H1 (cell line): ENCODE measurements at regions not wholly inside any gene's neighbourhood (a gene's known extent, or its start where the extent isn't known, plus 50 kb on each side); places are given as distances from the start of the nearest gene placed in this dataset.

Source experiments
- EZH2 ChIP-seq: fragments of 200-600 bp; sonication (generic); IDR thresholded peaks from 2 replicates; pipeline ENCODE4 v1.7.1; 2012; ENCODE audit warnings: low read depth, mild to moderate bottlenecking, moderate library complexity, low read length, inconsistent platforms; ENCODE audit not compliant: severe bottlenecking
- GTF2F1 ChIP-seq: IDR thresholded peaks from 2 replicates; pipeline ENCODE4 v1.6.1; 2012; ENCODE audit warnings: low read depth, low read length, improper control_type of control experiment, borderline replicate concordance
- JUND ChIP-seq: IDR thresholded peaks from 2 replicates; pipeline ENCODE4 v1.6.1; 2011; ENCODE audit warnings: mild to moderate bottlenecking, improper control_type of control experiment, low read length
- NRF1 ChIP-seq: IDR thresholded peaks from 2 replicates; pipeline ENCODE4 v1.6.1; 2011; ENCODE audit warnings: mild to moderate bottlenecking, low read depth, low read length, improper control_type of control experiment
- TF ChIP-seq, protein P1 (sequence below): IDR thresholded peaks from 2 replicates; pipeline ENCODE4 v1.6.1; 2011; ENCODE audit warnings: low read length, improper control_type of control experiment
- TF ChIP-seq, protein P2 (sequence below): IDR thresholded peaks from 2 replicates; pipeline ENCODE4 v1.6.1; 2012; ENCODE audit warnings: inconsistent platforms

DNA sequence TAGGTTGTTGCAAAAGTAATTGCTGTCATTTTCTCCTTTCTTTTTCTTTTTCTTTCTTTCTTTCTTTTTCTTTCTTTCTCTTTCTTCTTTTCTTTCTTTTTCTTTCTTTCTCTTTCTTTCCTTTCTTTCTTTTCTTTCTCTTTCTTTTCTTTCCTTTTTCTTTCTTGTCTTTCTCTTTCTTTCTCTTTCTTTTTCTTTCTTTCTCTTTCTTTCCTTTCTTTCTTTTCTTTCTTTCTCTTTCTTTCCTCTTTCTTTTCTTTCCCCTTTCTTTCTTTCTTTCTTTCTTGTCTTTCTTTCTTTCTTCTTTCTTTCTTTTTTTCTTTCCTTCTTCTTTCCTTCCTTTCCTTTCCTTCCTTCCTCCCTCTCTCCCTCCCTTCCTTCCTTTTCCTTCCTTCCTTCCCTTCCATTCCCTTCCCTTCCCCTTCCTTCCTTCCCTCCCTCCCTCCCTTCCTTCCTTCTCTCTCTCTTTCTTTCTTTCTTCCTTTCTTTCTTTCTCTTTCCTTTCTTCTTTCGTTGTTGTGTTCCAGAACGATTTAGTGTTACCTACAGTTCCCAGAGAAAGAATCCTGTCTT, 178.9 kb downstream of the RPIA start (continued):
- TF ChIP-seq, protein P1, sequence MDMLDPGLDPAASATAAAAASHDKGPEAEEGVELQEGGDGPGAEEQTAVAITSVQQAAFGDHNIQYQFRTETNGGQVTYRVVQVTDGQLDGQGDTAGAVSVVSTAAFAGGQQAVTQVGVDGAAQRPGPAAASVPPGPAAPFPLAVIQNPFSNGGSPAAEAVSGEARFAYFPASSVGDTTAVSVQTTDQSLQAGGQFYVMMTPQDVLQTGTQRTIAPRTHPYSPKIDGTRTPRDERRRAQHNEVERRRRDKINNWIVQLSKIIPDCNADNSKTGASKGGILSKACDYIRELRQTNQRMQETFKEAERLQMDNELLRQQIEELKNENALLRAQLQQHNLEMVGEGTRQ = no peak
- TF ChIP-seq, protein P2, sequence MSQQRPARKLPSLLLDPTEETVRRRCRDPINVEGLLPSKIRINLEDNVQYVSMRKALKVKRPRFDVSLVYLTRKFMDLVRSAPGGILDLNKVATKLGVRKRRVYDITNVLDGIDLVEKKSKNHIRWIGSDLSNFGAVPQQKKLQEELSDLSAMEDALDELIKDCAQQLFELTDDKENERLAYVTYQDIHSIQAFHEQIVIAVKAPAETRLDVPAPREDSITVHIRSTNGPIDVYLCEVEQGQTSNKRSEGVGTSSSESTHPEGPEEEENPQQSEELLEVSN = no peak
- TF ChIP-seq GTF2F1 (no peak), EZH2 (no peak), JUND (no peak), NRF1 (no peak)
- TF ChIP-seq, all 59 proteins: peak for 0
